H1 (cell line): ENCODE measurements at regions not wholly inside any gene's neighbourhood (a gene's known extent, or its start where the extent isn't known, plus 50 kb on each side); places are given as distances from the start of the nearest gene placed in this dataset.

ENCODE experiments used
- CTCF ChIA-PET: fragments of 300-600 bp; sonication (Branson Sonifier 250); formaldehyde crosslinking; loops from one replicate; lab custom pipeline; 2021; ENCODE audit not compliant: partially characterized antibody; lab: Charles Lee
- POLR2A ChIA-PET: fragments of 300-600 bp; sonication (Branson Sonifier 250); formaldehyde crosslinking; loops from one replicate; lab custom pipeline; 2021; ENCODE audit warnings: inconsistent platforms; ENCODE audit not compliant: partially characterized antibody; lab: Charles Lee
- DNase-seq, 2 experiments: peaks; one replicate each; pipeline versions ENCODE4 v3.0.0 to v3.0.0-alpha.2; 2010 to 2022; ENCODE audit warnings: low spot score in 2 of 2, low read depth in 1 of 2, mixed read lengths in 1 of 2
- FAIRE-seq: peaks from 2 replicates; lab custom pipeline; 2011; peaks lifted over from hg19 to GRCh38; lab: Jason Lieb, UNC
- H2AFZ ChIP-seq: 2 replicates; pipeline ENCODE4 v1.8.1; 2012; ENCODE audit warnings: low read length, inconsistent platforms
- H2AK5ac ChIP-seq: 2 replicates; pipeline ENCODE4 v1.6.1; 2013; ENCODE audit warnings: low read depth, low read length
- H2BK120ac ChIP-seq: replicated peaks from 2 replicates; pipeline ENCODE3; 2013; ENCODE audit warnings: low read depth, low read length, inconsistent platforms
- H2BK12ac ChIP-seq: 2 replicates; pipeline ENCODE4 v1.6.1; 2013; ENCODE audit warnings: low read depth, low read length
- H2BK15ac ChIP-seq: 2 replicates; pipeline ENCODE4 v1.6.1; 2013; ENCODE audit warnings: low read length
- H2BK20ac ChIP-seq: 2 replicates; pipeline ENCODE4 v1.6.1; 2013; ENCODE audit warnings: low read length
- H2BK5ac ChIP-seq: 2 replicates; pipeline ENCODE4 v1.6.1; 2013; ENCODE audit warnings: low read depth, low read length
- H3K14ac ChIP-seq: 2 replicates; pipeline ENCODE4 v1.6.1; 2013; ENCODE audit warnings: inconsistent platforms; ENCODE audit not compliant: insufficient read length
- H3K18ac ChIP-seq: 2 replicates; pipeline ENCODE4 v1.6.1; 2013; ENCODE audit warnings: low read length; ENCODE audit errors: extremely low read depth
- H3K23ac ChIP-seq: 2 replicates; pipeline ENCODE4 v1.6.1; 2013; ENCODE audit warnings: inconsistent platforms; ENCODE audit not compliant: insufficient read length
- H3K23me2 ChIP-seq: 2 replicates; pipeline ENCODE4 v1.6.1; 2013; ENCODE audit warnings: low read depth, low read length
- H3K27ac ChIP-seq: 2 replicates; pipeline ENCODE4 v1.6.1; 2011; ENCODE audit warnings: low read depth, low read length, inconsistent platforms
- H3K27me3 ChIP-seq, 4 experiments: replicated peaks in 1 of 4; 1 replicate in 1 of 4; 2 replicates in 3 of 4; pipeline versions ENCODE4 v1.6.1 to v1.8.1; 2011 to 2013; ENCODE audit warnings: low read length in 3 of 4, mild to moderate bottlenecking in 3 of 4, inconsistent platforms in 2 of 4, mixed read lengths in 2 of 4, moderate library complexity in 1 of 4; ENCODE audit not compliant: control insufficient read depth in 3 of 4, insufficient read depth in 3 of 4; ENCODE audit errors: extremely low read depth in 1 of 4
- H3K36me3 ChIP-seq, 4 experiments: 2 replicates each; pipeline versions ENCODE4 v1.6.1 to v1.8.1; 2011 to 2013; ENCODE audit warnings: mild to moderate bottlenecking in 4 of 4, low read length in 3 of 4, moderate library complexity in 2 of 4, control low read depth in 1 of 4, inconsistent platforms in 1 of 4; ENCODE audit not compliant: insufficient read depth in 4 of 4, control insufficient read depth in 2 of 4
- H3K4ac ChIP-seq: replicated peaks from 2 replicates; pipeline ENCODE3; 2013; ENCODE audit warnings: low read length, low read depth, mixed read lengths, inconsistent platforms; ENCODE audit not compliant: insufficient read length
- H3K4me1 ChIP-seq, 4 experiments: replicated peaks in 1 of 4; 1 replicate in 1 of 4; 2 replicates in 3 of 4; pipeline versions ENCODE4 v1.6.1 to v1.8.1; 2011 to 2013; ENCODE audit warnings: low read length in 3 of 4, inconsistent platforms in 2 of 4, mixed read lengths in 1 of 4; ENCODE audit not compliant: insufficient read depth in 4 of 4, control insufficient read depth in 3 of 4
- H3K4me2 ChIP-seq, 2 experiments: 2 replicates each; pipeline versions ENCODE4 v1.6.1 to v1.8.1; 2011 to 2013; ENCODE audit warnings: low read depth in 2 of 2, low read length in 2 of 2, control low read depth in 1 of 2, inconsistent platforms in 1 of 2, mild to moderate bottlenecking in 1 of 2; ENCODE audit not compliant: insufficient read depth in 1 of 2
- H3K4me3 ChIP-seq, 4 experiments: fragments of 200-600, 300-600 bp in 1 of 4; sonication (generic), shearing (Covaris generic), sonication (Bioruptor Twin) in 1 of 4; 2 replicates each; pipeline versions ENCODE4 v1.5.1 to v1.8.1; 2011 to 2016; ENCODE audit warnings: low read length in 4 of 4, low read depth in 3 of 4, control low read depth in 2 of 4, inconsistent platforms in 2 of 4, mild to moderate bottlenecking in 2 of 4, mixed read lengths in 1 of 4, moderate library complexity in 1 of 4; ENCODE audit not compliant: insufficient read depth in 2 of 4; ENCODE audit errors: extremely low read depth in 1 of 4
- H3K56ac ChIP-seq: replicated peaks from 2 replicates; pipeline ENCODE3; 2013; ENCODE audit warnings: low read depth, mild to moderate bottlenecking, mixed read lengths, low read length, inconsistent platforms; ENCODE audit not compliant: insufficient read length
- H3K79me1 ChIP-seq: 2 replicates; pipeline ENCODE4 v1.6.1; 2013; ENCODE audit warnings: low read depth, low read length, control low read depth
- H3K79me2 ChIP-seq, 2 experiments: 2 replicates each; pipeline versions ENCODE4 v1.6.1 to v1.8.1; 2012 to 2013; ENCODE audit warnings: low read length in 2 of 2, mild to moderate bottlenecking in 2 of 2, inconsistent platforms in 1 of 2; ENCODE audit not compliant: insufficient read depth in 2 of 2, control insufficient read depth in 1 of 2
- H3K9ac ChIP-seq, 4 experiments: replicated peaks in 1 of 4; 1 replicate in 1 of 4; 2 replicates in 3 of 4; pipeline versions ENCODE4 v1.6.1 to v1.8.1; 2011 to 2013; ENCODE audit warnings: low read depth in 3 of 4, low read length in 3 of 4, control low read depth in 2 of 4, mild to moderate bottlenecking in 2 of 4, moderate library complexity in 2 of 4, inconsistent platforms in 1 of 4; ENCODE audit errors: extremely low read depth in 1 of 4
- H3K9me3 ChIP-seq, 2 experiments: 2 replicates each; pipeline versions ENCODE4 v1.6.1 to v1.8.1; 2012 to 2013; ENCODE audit warnings: mild to moderate bottlenecking in 2 of 2, moderate library complexity in 2 of 2, control low read depth in 1 of 2, inconsistent platforms in 1 of 2, low read depth in 1 of 2, low read length in 1 of 2, mixed read lengths in 1 of 2; ENCODE audit not compliant: insufficient read depth in 2 of 2
- H4K20me1 ChIP-seq, 2 experiments: replicated peaks in 1 of 2; 2 replicates each; pipeline versions ENCODE3 to v1.8.1; 2011 to 2013; ENCODE audit warnings: inconsistent platforms in 2 of 2, low read length in 2 of 2, mild to moderate bottlenecking in 1 of 2; ENCODE audit not compliant: insufficient read depth in 2 of 2, control insufficient read depth in 1 of 2
- H4K5ac ChIP-seq: 2 replicates; pipeline ENCODE4 v1.6.1; 2013; ENCODE audit warnings: low read length, low read depth, mixed read lengths, inconsistent platforms; ENCODE audit not compliant: insufficient read length
- H4K8ac ChIP-seq: 2 replicates; pipeline ENCODE4 v1.8.0; 2013; ENCODE audit warnings: mild to moderate bottlenecking, moderate library complexity, low read length, inconsistent platforms; ENCODE audit not compliant: insufficient read depth; ENCODE audit errors: extremely low read depth
- H4K91ac ChIP-seq: replicated peaks from 2 replicates; pipeline ENCODE3; 2013; ENCODE audit warnings: low read length, mixed read lengths, inconsistent platforms; ENCODE audit not compliant: insufficient read length
- BCL11A ChIP-seq, 2 experiments: IDR thresholded peaks; one replicate each; pipeline ENCODE4 v1.6.1; 2011; ENCODE audit warnings: low read depth in 2 of 2, low read length in 2 of 2, mild to moderate bottlenecking in 2 of 2
- CBX5 ChIP-seq: fragments of 300-800, 300-1000 bp; sonication (generic); IDR thresholded peaks from 2 replicates; pipeline ENCODE4 v1.7.1; 2016; ENCODE audit warnings: antibody characterized with exemption, low read length, low read depth
- CHD1 ChIP-seq: IDR thresholded peaks from 2 replicates; pipeline ENCODE4 v1.6.1; 2012; ENCODE audit warnings: low read depth, low read length, improper control_type of control experiment
- EZH2 ChIP-seq: fragments of 200-600 bp; sonication (generic); IDR thresholded peaks from 2 replicates; pipeline ENCODE4 v1.7.1; 2012; ENCODE audit warnings: low read depth, mild to moderate bottlenecking, moderate library complexity, low read length, inconsistent platforms; ENCODE audit not compliant: severe bottlenecking
- KDM4A ChIP-seq: IDR thresholded peaks from one replicate; pipeline ENCODE4 v1.7.1; 2012; ENCODE audit warnings: low read depth, mild to moderate bottlenecking, moderate library complexity, low read length, inconsistent platforms; ENCODE audit not compliant: severe bottlenecking
- SP1 ChIP-seq: IDR thresholded peaks from 2 replicates; pipeline ENCODE4 v1.6.1; 2011; ENCODE audit warnings: low read depth, low read length
- WGBS, 2 experiments: shearing (Covaris generic) in 1 of 2; methylation state at CpG; one replicate each; pipeline versions ENCODE4 v1.1.6 to v1.1.7; 2013 to 2015; ENCODE audit warnings: low lambda C conversion rate in 2 of 2, mixed read lengths in 2 of 2, inconsistent platforms in 1 of 2, low coverage in 1 of 2, missing lambda C conversion rate in 1 of 2; ENCODE audit not compliant: insufficient replicate concordance in 2 of 2, insufficient coverage in 1 of 2, insufficient read length in 1 of 2; ENCODE audit errors: extremely low coverage in 1 of 2, missing lambda C conversion rate in 1 of 2; 5-methylcytosine and 5-hydroxymethylcytosine counted together

DNA sequence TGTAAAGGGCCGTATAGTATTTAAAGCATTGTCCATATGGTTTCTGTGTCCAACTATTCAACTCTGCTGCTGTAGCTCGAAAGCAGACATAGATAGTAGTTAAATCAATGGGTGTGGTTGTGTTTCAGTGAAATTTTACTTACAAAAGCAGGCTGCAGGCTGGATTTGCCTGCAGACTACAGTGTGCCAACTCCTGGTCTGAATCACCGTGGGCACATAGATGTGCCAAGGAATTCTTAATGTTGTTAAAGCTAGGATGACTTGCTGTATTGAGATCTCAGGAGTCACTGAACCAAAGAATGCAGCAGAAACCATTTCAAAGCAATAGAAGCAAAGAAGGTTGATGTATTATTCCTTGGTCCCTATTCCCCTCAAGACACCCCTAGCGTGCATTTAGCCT is 379.0 kb downstream of the STIM2 start:
- H4K5ac ChIP-seq, result no peak overlapping the region
- FAIRE-seq (no peak), DNase-seq (no peak)
- no peak overlapping the region for H3K4me3 ChIP-seq
- H3K23me2 ChIP-seq, result no peaks in the 10 kb centered on the region
- H2BK120ac ChIP-seq, result no peak overlapping the region
- no peak overlapping the region for H2BK12ac ChIP-seq
- H3K18ac ChIP-seq, result no peak overlapping the region
- no peak overlapping the region for H2BK15ac ChIP-seq
- H2AK5ac ChIP-seq, result no peak overlapping the region
- CTCF ChIA-PET, result no interaction called here
- no peaks in the 10 kb centered on the region for H4K20me1 ChIP-seq
- H2AFZ ChIP-seq, result no peak overlapping the region; the same call in 1 of the 2 replicates
- H4K8ac ChIP-seq, result no peak overlapping the region
- H4K91ac ChIP-seq, result no peak overlapping the region
- no peak for TF ChIP-seq CBX5
- no peak for TF ChIP-seq BCL11A (IDR thresholded peaks at IDR 0.05; ENCODE audit: low read depth in 2 of 2, low read length in 2 of 2)
- TF ChIP-seq CHD1, result no peak
- TF ChIP-seq EZH2, result no peak
- no peak for TF ChIP-seq SP1
- TF ChIP-seq KDM4A, result no peak
- no peaks in the 10 kb centered on the region for H3K9me3 ChIP-seq
- H3K27ac ChIP-seq, result no peak overlapping the region
- no peaks in the 10 kb centered on the region for H3K36me3 ChIP-seq
- no peaks in the 10 kb centered on the region for H3K4me1 ChIP-seq
- H3K27me3 ChIP-seq, result no peaks in the 10 kb centered on the region
- no peaks in the 10 kb centered on the region for H3K79me2 ChIP-seq
- no peak overlapping the region for H3K9ac ChIP-seq
- H3K4me2 ChIP-seq, result no peak overlapping the region
- WGBS, 2 experiments, result 89% methylated on average over 4 of the region's 4 CpGs; no CpG with 5 or more reads in 1 of the 2 experiments
- POLR2A ChIA-PET, result no interaction called here
- no peaks in the 10 kb centered on the region for H3K79me1 ChIP-seq
- no peak overlapping the region for H3K23ac ChIP-seq
- H3K56ac ChIP-seq, result no peak overlapping the region
- no peak overlapping the region for H3K14ac ChIP-seq
- H2BK20ac ChIP-seq, result no peak overlapping the region
- no peak overlapping the region for H2BK5ac ChIP-seq
- H3K4ac ChIP-seq, result no peak overlapping the region
